ENCODE measurements at regions not wholly inside any gene's neighbourhood (a gene's known extent, or its start where the extent isn't known, plus 50 kb on each side); places are given as distances from the start of the nearest gene placed in this dataset.

DNA sequence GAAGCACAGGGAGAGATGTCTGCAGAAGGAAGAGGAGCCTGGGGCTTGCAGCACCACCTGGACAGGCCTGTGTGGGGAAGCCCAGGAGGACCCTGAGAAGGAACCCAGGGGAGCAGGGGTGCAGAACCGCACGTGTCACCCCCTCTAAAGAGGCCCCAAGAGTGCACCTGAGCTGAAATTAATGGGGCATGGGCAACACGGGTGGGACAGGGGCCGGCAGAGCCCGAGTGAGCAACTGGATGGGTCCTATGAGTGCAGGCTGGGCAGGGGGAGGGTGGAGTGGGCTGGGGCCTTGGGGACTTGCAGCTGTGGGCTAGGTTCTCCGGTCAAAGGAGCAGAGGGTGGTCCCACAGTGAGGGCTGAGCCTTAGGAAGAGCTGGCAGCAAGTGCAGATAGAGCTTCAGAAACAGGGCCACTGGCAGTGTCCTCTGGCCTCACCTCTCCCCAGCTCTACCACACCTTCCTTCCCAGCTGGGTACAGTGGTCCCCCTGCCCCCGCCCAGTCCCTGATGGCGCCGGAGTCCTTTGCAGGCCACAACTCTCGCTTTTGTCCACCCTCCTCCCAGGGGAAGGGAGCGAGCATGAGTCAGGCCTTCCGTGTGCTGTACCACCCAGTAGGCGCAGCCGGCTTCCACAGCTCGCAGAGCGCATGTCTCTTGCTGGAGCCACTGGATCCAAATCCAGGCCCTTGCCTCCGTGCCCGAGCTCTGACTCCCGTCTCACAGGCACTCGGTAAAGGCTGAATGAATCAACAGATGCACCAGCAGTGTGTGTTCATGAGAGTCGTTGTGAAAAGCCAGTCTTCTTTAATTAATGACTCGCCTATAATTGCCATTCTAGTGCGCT lies 131.6 kb downstream of the HMX1 start:
- no peak overlapping the region for H3K14ac ChIP-seq (ENCODE audit: insufficient read length)
- no peak for DNase-seq (ENCODE audit: low read depth in 1 of 2, low spot score in 2 of 2)
- H2BK120ac ChIP-seq (replicated peaks; ENCODE audit: low read depth, low read length) = no peak overlapping the region
- H2BK5ac ChIP-seq (ENCODE audit: low read depth, low read length) = no peak overlapping the region
- H3K18ac ChIP-seq (ENCODE audit: extremely low read depth, low read length) = no peak overlapping the region
- no peak overlapping the region for H3K4ac ChIP-seq (replicated peaks; ENCODE audit: insufficient read length, low read depth, low read length)
- no peaks in the 10 kb centered on the region; the same call in 1 of the 2 replicates for H3K23me2 ChIP-seq (ENCODE audit: low read depth, low read length)
- H2AK5ac ChIP-seq (ENCODE audit: low read depth, low read length) = no peak overlapping the region
- FAIRE-seq = no peak
- H2BK20ac ChIP-seq (ENCODE audit: low read length) = no peak overlapping the region
- no peaks in the 10 kb centered on the region; a peak in 1 of 7 replicates for H3K27me3 ChIP-seq (replicated peaks in 1 of 4; ENCODE audit: control insufficient read depth in 3 of 4, extremely low read depth in 1 of 4, insufficient read depth in 3 of 4, low read length in 3 of 4)
- H4K8ac ChIP-seq (ENCODE audit: extremely low read depth, insufficient read depth, low read length) = peak overlapping the region; percentile 28; the same call in 1 of the 2 replicates
- H2BK12ac ChIP-seq (ENCODE audit: low read depth, low read length) = 0 out of 2 replicates have a peak overlapping the region, but pooled peaks have one; percentile 27
- no peaks in the 10 kb centered on the region for H4K20me1 ChIP-seq (replicated peaks in 1 of 2; ENCODE audit: control insufficient read depth in 1 of 2, insufficient read depth in 2 of 2, low read length in 2 of 2)
- H4K5ac ChIP-seq (ENCODE audit: insufficient read length, low read depth, low read length) = no peak overlapping the region
- no peak overlapping the region for H4K91ac ChIP-seq (replicated peaks; ENCODE audit: insufficient read length, low read length)
- ChIA-PET POLR2A (ENCODE audit: partially characterized antibody) (no interaction called here), CTCF (ENCODE audit: partially characterized antibody) (no interaction called here)
- H3K56ac ChIP-seq (replicated peaks; ENCODE audit: insufficient read length, low read depth, low read length) = no peak overlapping the region
- H3K4me1 ChIP-seq (replicated peaks in 1 of 4; ENCODE audit: control insufficient read depth in 3 of 4, insufficient read depth in 4 of 4, low read length in 3 of 4) = no peaks in the 10 kb centered on the region; a peak in 1 of 7 replicates
- no peaks in the 10 kb centered on the region for H3K79me2 ChIP-seq (ENCODE audit: control insufficient read depth in 1 of 2, insufficient read depth in 2 of 2, low read length in 2 of 2)
- H3K4me3 ChIP-seq (ENCODE audit: extremely low read depth in 1 of 4, insufficient read depth in 2 of 4, low read depth in 3 of 4, low read length in 4 of 4) = no peak overlapping the region
- no peak overlapping the region for H3K4me2 ChIP-seq (ENCODE audit: insufficient read depth in 1 of 2, low read depth in 2 of 2, low read length in 2 of 2)
- WGBS, 2 experiments (ENCODE audit: extremely low coverage in 1 of 2, insufficient coverage in 1 of 2, insufficient read length in 1 of 2, insufficient replicate concordance in 2 of 2, low coverage in 1 of 2, low lambda C conversion rate in 2 of 2, missing lambda C conversion rate in 1 of 2) = 87% methylated on average over 23 of the region's 23 CpGs; no CpG with 5 or more reads in 1 of the 2 experiments
- no peak overlapping the region for H2BK15ac ChIP-seq (ENCODE audit: low read length)
- no peaks in the 10 kb centered on the region for H3K79me1 ChIP-seq (ENCODE audit: low read depth, low read length)
- H3K23ac ChIP-seq (ENCODE audit: insufficient read length) = no peak overlapping the region
- H3K36me3 ChIP-seq (ENCODE audit: control insufficient read depth in 2 of 4, insufficient read depth in 4 of 4, low read length in 3 of 4) = no peaks in the 10 kb centered on the region
- H3K9ac ChIP-seq (replicated peaks in 1 of 4; ENCODE audit: extremely low read depth in 1 of 4, low read depth in 3 of 4, low read length in 3 of 4) = no peak overlapping the region
- H3K27ac ChIP-seq (ENCODE audit: low read depth, low read length) = no peak overlapping the region
- no peaks in the 10 kb centered on the region for H3K9me3 ChIP-seq (ENCODE audit: insufficient read depth in 2 of 2, low read depth in 1 of 2, low read length in 1 of 2)
- H2AFZ ChIP-seq (ENCODE audit: low read length) = peak overlapping the region; percentile 65
- no peak for TF ChIP-seq CHD2 (IDR thresholded peaks at IDR 0.05; ENCODE audit: low read length)
- no peak for TF ChIP-seq CEBPB (IDR thresholded peaks at IDR 0.05; ENCODE audit: low read depth, low read length)
- TF ChIP-seq FOSL1 (IDR thresholded peaks at IDR 0.05; ENCODE audit: insufficient read depth, low read depth, low read length) = no peak
- TF ChIP-seq RAD21 (IDR thresholded peaks at IDR 0.05 in 1 of 2, conservative IDR thresholded peaks at IDR 0.05 in 1 of 2; ENCODE audit: low read depth in 2 of 2, low read length in 2 of 2) = no peak
- no peak for TF ChIP-seq GABPA (IDR thresholded peaks at IDR 0.05; ENCODE audit: borderline replicate concordance, insufficient read depth, low read length)
- TF ChIP-seq RXRA (IDR thresholded peaks at IDR 0.05; ENCODE audit: insufficient read depth, low read depth, low read length) = no peak
- no peak for TF ChIP-seq BACH1 (IDR thresholded peaks at IDR 0.05; ENCODE audit: low read length)
- TF ChIP-seq HDAC6 (IDR thresholded peaks at IDR 0.05; ENCODE audit: low read depth, low read length) = no peak
- no peak for TF ChIP-seq JUN (IDR thresholded peaks at IDR 0.05; ENCODE audit: low read depth, low read length)
- no peak for TF ChIP-seq KDM1A (IDR thresholded peaks at IDR 0.05; ENCODE audit: borderline replicate concordance, low read length)
- TF ChIP-seq PHF8 (conservative IDR thresholded peaks at IDR 0.05; ENCODE audit: low read depth, low read length) = no peak

Measured in H1 (cell line).